HCT116 (cell line): ENCODE measurements at regions not wholly inside any gene's neighbourhood (a gene's known extent, or its start where the extent isn't known, plus 50 kb on each side); places are given as distances from the start of the nearest gene placed in this dataset.

Source experiments
- ATAC-seq: fragments of 200-7000 bp; cut with Tn5 transposase; 2 replicates; pipeline ENCODE4 v1.9.1; 2020; ENCODE audit warnings: mild to moderate bottlenecking, moderate library complexity
- BruUV-seq: library from RNA; stranded (reverse); fragments of 400-500 nt; replicated peaks from 2 replicates; lab custom pipeline; 2021; lab: Mats Ljungman, UMichigan
- CTCF ChIA-PET: fragments of 300-600 bp; sonication (Branson Sonifier 250); formaldehyde crosslinking; loops from one replicate; lab custom pipeline; 2021; ENCODE audit warnings: antibody characterized with exemption; lab: Charles Lee
- POLR2A ChIA-PET: fragments of 300-600, 350-600 bp; sonication (Branson Sonifier 250); formaldehyde crosslinking; loops from one replicate; lab custom pipeline; 2021; ENCODE audit warnings: antibody characterized with exemption; lab: Charles Lee
- RAD21 ChIA-PET, 2 experiments: fragments of 300-600 bp; sonication (Branson Sonifier 250); formaldehyde crosslinking; loops; one replicate each; lab custom pipeline; 2023; ENCODE audit warnings: low total read pairs in 2 of 2; ENCODE audit not compliant: uncharacterized antibody in 2 of 2, unreplicated experiment in 2 of 2, low non-redundant PET in 1 of 2; lab: Charles Lee
- DNase-seq: peaks from one replicate; pipeline ENCODE4 v3.0.0-alpha.2; 2010; ENCODE audit warnings: low read depth, low spot score
- H2AFZ ChIP-seq: fragments of 200-600 bp; shearing (Covaris generic), sonication (generic); 2 replicates; pipeline ENCODE4 v1.6.1; 2017; ENCODE audit warnings: low read depth, mixed run types, mixed read lengths, antibody characterized with exemption, low read length; ENCODE audit not compliant: poor library complexity, severe bottlenecking
- H3K27ac ChIP-seq: 2 replicates; pipeline ENCODE4 v1.5.1; 2012; ENCODE audit warnings: low read depth, low read length
- H3K27me3 ChIP-seq: fragments of 200-600 bp; sonication (generic); 2 replicates; pipeline ENCODE4 v1.6.1; 2016; ENCODE audit warnings: mixed run types, low read length, mixed read lengths; ENCODE audit not compliant: insufficient read depth
- H3K36me3 ChIP-seq, 2 experiments: fragments of 200-500 bp in 1 of 2; fragments of 200-600 bp in 1 of 2; sonication (Bioruptor generic) in 1 of 2; sonication (generic) in 1 of 2; 2 replicates each; pipeline versions ENCODE4 v1.5.1 to v1.6.1; 2014 to 2016; ENCODE audit warnings: low read length in 2 of 2, inconsistent platforms in 1 of 2, mixed read lengths in 1 of 2, mixed run types in 1 of 2; ENCODE audit not compliant: insufficient read depth in 2 of 2, control insufficient read depth in 1 of 2
- H3K4me1 ChIP-seq, 2 experiments: fragments of 200-600 bp in 1 of 2; sonication (generic) in 1 of 2; 2 replicates each; pipeline versions ENCODE4 v1.5.1 to v1.6.1; 2012 to 2017; ENCODE audit warnings: low read length in 2 of 2, inconsistent platforms in 1 of 2, mild to moderate bottlenecking in 1 of 2, mixed read lengths in 1 of 2, mixed run types in 1 of 2, moderate library complexity in 1 of 2; ENCODE audit not compliant: insufficient read depth in 2 of 2, control insufficient read depth in 1 of 2
- H3K4me2 ChIP-seq: fragments of 200-600 bp; sonication (generic); 2 replicates; pipeline ENCODE4 v1.6.1; 2017; ENCODE audit warnings: mixed run types, low read length, mixed read lengths
- H3K4me3 ChIP-seq, 2 experiments: fragments of 200-600 bp in 1 of 2; sonication (generic) in 1 of 2; replicated peaks in 1 of 2; 2 replicates each; pipeline ENCODE4 v1.5.1; 2011 to 2016; ENCODE audit warnings: low read length in 2 of 2, control low read depth in 1 of 2, low read depth in 1 of 2, mild to moderate bottlenecking in 1 of 2, mixed read lengths in 1 of 2, mixed run types in 1 of 2
- H3K79me2 ChIP-seq: fragments of 200-600 bp; sonication (generic); 2 replicates; pipeline ENCODE4 v1.6.1; 2017; ENCODE audit warnings: mild to moderate bottlenecking, mixed run types, low read length, moderate library complexity, mixed read lengths; ENCODE audit not compliant: insufficient read depth
- H3K9ac ChIP-seq: fragments of 200-600 bp; sonication (generic); 2 replicates; pipeline ENCODE4 v1.6.1; 2016; ENCODE audit warnings: low read length, mixed read lengths
- H3K9me2 ChIP-seq: fragments of 200-600 bp; sonication (generic), shearing (Covaris generic); 2 replicates; pipeline ENCODE4 v1.6.1; 2017; ENCODE audit warnings: mixed run types, mild to moderate bottlenecking, moderate library complexity; ENCODE audit not compliant: insufficient read depth
- H3K9me3 ChIP-seq, 2 experiments: fragments of 200-500 bp in 1 of 2; fragments of 200-600 bp in 1 of 2; sonication (Bioruptor generic) in 1 of 2; sonication (generic) in 1 of 2; 2 replicates each; pipeline ENCODE4 v1.6.1; 2014 to 2017; ENCODE audit warnings: low read length in 2 of 2, mixed read lengths in 2 of 2, inconsistent platforms in 1 of 2, low read depth in 1 of 2, mild to moderate bottlenecking in 1 of 2, mixed run types in 1 of 2, moderate library complexity in 1 of 2; ENCODE audit not compliant: control insufficient read depth in 1 of 2, insufficient read depth in 1 of 2
- H4K20me1 ChIP-seq: fragments of 200-600 bp; sonication (generic), shearing (Covaris generic); 2 replicates; pipeline ENCODE4 v1.6.1; 2017; ENCODE audit warnings: mixed run types, mild to moderate bottlenecking, moderate library complexity; ENCODE audit not compliant: insufficient read depth
- CTCF ChIP-seq, 3 experiments: fragments of 200-600 bp in 1 of 3; sonication (generic) in 1 of 3; IDR thresholded peaks in 2 of 3; conservative IDR thresholded peaks in 1 of 3; 2 replicates each; pipeline ENCODE4 v1.5.1; 2012 to 2017; ENCODE audit warnings: low read depth in 2 of 3, low read length in 2 of 3, antibody characterized with exemption in 1 of 3, borderline replicate concordance in 1 of 3, control low read depth in 1 of 3, mild to moderate bottlenecking in 1 of 3, mixed read lengths in 1 of 3, mixed run types in 1 of 3, moderate library complexity in 1 of 3; ENCODE audit not compliant: insufficient read depth in 1 of 3
- EGR1 ChIP-seq: IDR thresholded peaks from 2 replicates; pipeline ENCODE4 v1.6.1; 2012; ENCODE audit warnings: low read depth
- ELF1 ChIP-seq: IDR thresholded peaks from 2 replicates; pipeline ENCODE4 v1.6.1; 2012; ENCODE audit warnings: low read depth, borderline replicate concordance
- POLR2AphosphoS5 ChIP-seq: IDR thresholded peaks from 2 replicates; pipeline ENCODE4 v1.6.1; 2011; ENCODE audit warnings: mild to moderate bottlenecking, low read depth, low read length, moderate library complexity
- REST ChIP-seq: IDR thresholded peaks from 2 replicates; pipeline ENCODE4 v1.6.1; 2012; ENCODE audit warnings: low read depth
- TCF7L2 ChIP-seq: IDR thresholded peaks from 2 replicates; pipeline ENCODE4 v1.7.0; 2011; ENCODE audit warnings: borderline replicate concordance, inconsistent platforms; ENCODE audit not compliant: insufficient read depth, insufficient read length; ENCODE audit errors: extremely low read depth
- YY1 ChIP-seq: IDR thresholded peaks from 2 replicates; pipeline ENCODE4 v1.6.1; 2011; ENCODE audit warnings: low read length, low read depth, moderate library complexity, mild to moderate bottlenecking; ENCODE audit not compliant: insufficient replicate concordance; ENCODE audit errors: extremely low read depth
- ZFX ChIP-seq: fragments of 450-650 bp; IDR thresholded peaks from 2 replicates; pipeline ENCODE4 v1.6.1; 2017
- ZNF274 ChIP-seq: fragments of 200-500 bp; sonication (Bioruptor generic); IDR thresholded peaks from 2 replicates; pipeline ENCODE4 v1.6.1; 2014; ENCODE audit warnings: mild to moderate bottlenecking, low read depth, low read length, inconsistent platforms
- intact Hi-C: fragments of 100-400 bp; cut with micrococcal nuclease; formaldehyde crosslinking; loops from 2 replicates; pipeline ENCODE4 v1.10.0; 2022
- TF ChIP-seq, protein P1 (sequence below): IDR thresholded peaks from 2 replicates; pipeline ENCODE4 v1.6.1; 2011; ENCODE audit warnings: mild to moderate bottlenecking, low read length, moderate library complexity; ENCODE audit not compliant: insufficient replicate concordance; ENCODE audit errors: extremely low read depth
- TF ChIP-seq, protein P2 (sequence below): IDR thresholded peaks from 2 replicates; pipeline ENCODE4 v1.6.1; 2012

- H3K4me2 ChIP-seq, result no peak overlapping the region
- no peaks in the 10 kb centered on the region for H3K27me3 ChIP-seq
- TF ChIP-seq, protein P1, sequence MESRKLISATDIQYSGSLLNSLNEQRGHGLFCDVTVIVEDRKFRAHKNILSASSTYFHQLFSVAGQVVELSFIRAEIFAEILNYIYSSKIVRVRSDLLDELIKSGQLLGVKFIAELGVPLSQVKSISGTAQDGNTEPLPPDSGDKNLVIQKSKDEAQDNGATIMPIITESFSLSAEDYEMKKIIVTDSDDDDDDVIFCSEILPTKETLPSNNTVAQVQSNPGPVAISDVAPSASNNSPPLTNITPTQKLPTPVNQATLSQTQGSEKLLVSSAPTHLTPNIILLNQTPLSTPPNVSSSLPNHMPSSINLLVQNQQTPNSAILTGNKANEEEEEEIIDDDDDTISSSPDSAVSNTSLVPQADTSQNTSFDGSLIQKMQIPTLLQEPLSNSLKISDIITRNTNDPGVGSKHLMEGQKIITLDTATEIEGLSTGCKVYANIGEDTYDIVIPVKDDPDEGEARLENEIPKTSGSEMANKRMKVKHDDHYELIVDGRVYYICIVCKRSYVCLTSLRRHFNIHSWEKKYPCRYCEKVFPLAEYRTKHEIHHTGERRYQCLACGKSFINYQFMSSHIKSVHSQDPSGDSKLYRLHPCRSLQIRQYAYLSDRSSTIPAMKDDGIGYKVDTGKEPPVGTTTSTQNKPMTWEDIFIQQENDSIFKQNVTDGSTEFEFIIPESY, result no peak
- TF ChIP-seq EGR1 (no peak), YY1 (no peak), POLR2AphosphoS5 (no peak), TCF7L2 (no peak), ZNF274 (no peak)
- TF ChIP-seq, protein P2, sequence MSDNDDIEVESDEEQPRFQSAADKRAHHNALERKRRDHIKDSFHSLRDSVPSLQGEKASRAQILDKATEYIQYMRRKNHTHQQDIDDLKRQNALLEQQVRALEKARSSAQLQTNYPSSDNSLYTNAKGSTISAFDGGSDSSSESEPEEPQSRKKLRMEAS, result no peak
- no peaks in the 10 kb centered on the region for H3K36me3 ChIP-seq
- no peak overlapping the region for H3K9ac ChIP-seq
- no peaks in the 10 kb centered on the region for H3K9me3 ChIP-seq
- ChIA-PET POLR2A (no interaction called here), CTCF (no interaction called here), RAD21 (no interaction called here)
- H3K4me3 ChIP-seq, result no peak overlapping the region
- H3K9me2 ChIP-seq, result no peaks in the 10 kb centered on the region
- H3K79me2 ChIP-seq, result no peaks in the 10 kb centered on the region
- ATAC-seq (no peak), DNase-seq (no peak)
- H3K4me1 ChIP-seq, result no peaks in the 10 kb centered on the region
- H2AFZ ChIP-seq, result no peak overlapping the region
- BruUV-seq, result no TSS peak
- intact Hi-C loops, result no loop called here
- no peaks in the 10 kb centered on the region for H4K20me1 ChIP-seq
- no peak overlapping the region for H3K27ac ChIP-seq
Observed at GRCh38 chr2:37544591-37545031, 126.8 kb downstream of the CDC42EP3 start.

- no peak overlapping the region for H2AFZ ChIP-seq
- BruUV-seq, result no TSS peak
- no peak for TF ChIP-seq ZFX
- TF ChIP-seq ELF1, result no peak
- TF ChIP-seq TCF7L2, result no peak
- TF ChIP-seq REST, result no peak
- no peak for TF ChIP-seq CTCF (IDR thresholded peaks at IDR 0.05 in 2 of 3, conservative IDR thresholded peaks at IDR 0.05 in 1 of 3; ENCODE audit: borderline replicate concordance in 1 of 3, insufficient read depth in 1 of 3, low read depth in 2 of 3, low read length in 2 of 3)
- ChIA-PET POLR2A (no interaction called here), RAD21 (no interaction called here), CTCF (no interaction called here)
- no peak for ATAC-seq
- no peaks in the 10 kb centered on the region for H4K20me1 ChIP-seq
- peaks cover 0 to 8% of the 10 kb centered on the region in 2 experiments; a peak in 1 of 4 replicates for H3K4me1 ChIP-seq
- H3K9me2 ChIP-seq, result no peaks in the 10 kb centered on the region
- H3K4me3 ChIP-seq, result no peak overlapping the region
- H3K79me2 ChIP-seq, result no peaks in the 10 kb centered on the region
- no peak overlapping the region for H3K27ac ChIP-seq
- no peak for DNase-seq
- no peaks in the 10 kb centered on the region for H3K9me3 ChIP-seq
- intact Hi-C loops, result no loop called here
- H3K36me3 ChIP-seq, result no peaks in the 10 kb centered on the region
- H3K9ac ChIP-seq, result no peak overlapping the region
- H3K4me2 ChIP-seq, result no peak overlapping the region
- no peaks in the 10 kb centered on the region for H3K27me3 ChIP-seq
Observed at GRCh38 chr2:37549598-37549997, 121.8 kb downstream of the CDC42EP3 start.
